ENCODE measurements at regions not wholly inside any gene's neighbourhood (a gene's known extent, or its start where the extent isn't known, plus 50 kb on each side); places are given as distances from the start of the nearest gene placed in this dataset.
A peak's percentile ranks its signal among the peaks of the same experiment; 100 is the strongest.

GRCh38 chr7:73918926-73919693 is 58.2 kb downstream of the TMEM270 start:
- Histone ChIP-seq H2AFZ (ENCODE audit: low read depth, low read length) (peak overlapping the region; percentile 18), H3K79me2 (ENCODE audit: insufficient read depth, low read length) (no peaks in the 10 kb centered on the region), H3K4me1 (ENCODE audit: insufficient read depth, low read length) (no peaks in the 10 kb centered on the region), H3K4me3 (ENCODE audit: insufficient read depth, low read depth, low read length) (no peak overlapping the region), H3K27ac (ENCODE audit: low read depth, low read length) (no peak overlapping the region), H3K27me3 (ENCODE audit: insufficient read depth, low read length) (peaks cover 2% of the 10 kb centered on the region), H3K9ac (ENCODE audit: low read length) (no peak overlapping the region), H4K20me1 (ENCODE audit: insufficient read depth, low read length) (no peaks in the 10 kb centered on the region), H3K9me3 (ENCODE audit: insufficient read depth, low read depth, low read length) (no peaks in the 10 kb centered on the region), H3K36me3 (ENCODE audit: insufficient read depth, low read length) (no peaks in the 10 kb centered on the region), H3K4me2 (ENCODE audit: low read length) (no peak overlapping the region)
- Mint-ChIP-seq H3K36me3 (ENCODE audit: low read depth, unreplicated experiment) (no peaks in the 10 kb centered on the region), H3K9me3 (ENCODE audit: unreplicated experiment) (peaks cover 2% of the 10 kb centered on the region), H3K27ac (ENCODE audit: unreplicated experiment) (no peak overlapping the region), H3K4me1 (ENCODE audit: low read depth, unreplicated experiment) (no peaks in the 10 kb centered on the region), H3K4me3 (ENCODE audit: unreplicated experiment) (no peak overlapping the region), H3K27me3 (ENCODE audit: low read depth, unreplicated experiment) (peaks cover 44% of the 10 kb centered on the region)
- DNase-seq (ENCODE audit: low read depth) (no peak), FAIRE-seq (no peak)
- no peak for TF ChIP-seq CTCF (IDR thresholded peaks at IDR 0.05; ENCODE audit: insufficient read depth, low read depth, low read length)
- no peak for TF ChIP-seq EZH2 (IDR thresholded peaks at IDR 0.05; ENCODE audit: insufficient read depth, low read length)

GRCh38 chr7:73919694-73920375 is 58.9 kb downstream of the TMEM270 start:
- Mint-ChIP-seq H3K4me1 (ENCODE audit: low read depth, unreplicated experiment) (no peaks in the 10 kb centered on the region), H3K9me3 (ENCODE audit: unreplicated experiment) (peaks cover 2% of the 10 kb centered on the region), H3K27ac (ENCODE audit: unreplicated experiment) (no peak overlapping the region), H3K27me3 (ENCODE audit: low read depth, unreplicated experiment) (peaks cover 43% of the 10 kb centered on the region), H3K36me3 (ENCODE audit: low read depth, unreplicated experiment) (no peaks in the 10 kb centered on the region), H3K4me3 (ENCODE audit: unreplicated experiment) (no peak overlapping the region)
- no peak overlapping the region for H3K27ac ChIP-seq (ENCODE audit: low read depth, low read length)
- H3K4me3 ChIP-seq (ENCODE audit: insufficient read depth, low read depth, low read length): no peak overlapping the region
- FAIRE-seq (no peak), DNase-seq (ENCODE audit: low read depth) (no peak)
- no peaks in the 10 kb centered on the region for H3K36me3 ChIP-seq (ENCODE audit: insufficient read depth, low read length)
- H4K20me1 ChIP-seq (ENCODE audit: insufficient read depth, low read length): no peaks in the 10 kb centered on the region
- TF ChIP-seq EZH2 (IDR thresholded peaks at IDR 0.05; ENCODE audit: insufficient read depth, low read length) (no peak), CTCF (IDR thresholded peaks at IDR 0.05; ENCODE audit: insufficient read depth, low read depth, low read length) (no peak)
- H3K9me3 ChIP-seq (ENCODE audit: insufficient read depth, low read depth, low read length): no peaks in the 10 kb centered on the region
- H3K9ac ChIP-seq (ENCODE audit: low read length): no peak overlapping the region
- no peaks in the 10 kb centered on the region for H3K79me2 ChIP-seq (ENCODE audit: insufficient read depth, low read length)
- H3K4me1 ChIP-seq (ENCODE audit: insufficient read depth, low read length): no peaks in the 10 kb centered on the region
- peaks cover 6% of the 10 kb centered on the region for H3K27me3 ChIP-seq (ENCODE audit: insufficient read depth, low read length)
- H2AFZ ChIP-seq (ENCODE audit: low read depth, low read length): no peak overlapping the region
- H3K4me2 ChIP-seq (ENCODE audit: low read length): no peak overlapping the region
